Panc1 (cell line): ENCODE measurements at regions not wholly inside any gene's neighbourhood (a gene's known extent, or its start where the extent isn't known, plus 50 kb on each side); places are given as distances from the start of the nearest gene placed in this dataset.

Experiments used
- ATAC-seq: fragments of 200-7000 bp; cut with Tn5 transposase; 2 replicates; pipeline ENCODE4 v1.9.1; 2020; ENCODE audit warnings: mild to moderate bottlenecking, moderate library complexity
- BruUV-seq: library from RNA; stranded (reverse); fragments of 400-500 nt; replicated peaks from 2 replicates; lab custom pipeline; 2021; lab: Mats Ljungman, UMichigan
- CTCF ChIA-PET: fragments of 300-600 bp; sonication (Branson Sonifier 250); formaldehyde crosslinking; loops from one replicate; lab custom pipeline; 2022; ENCODE audit warnings: antibody characterized with exemption; lab: Charles Lee
- POLR2A ChIA-PET: fragments of 300-600 bp; sonication (Branson Sonifier 250); formaldehyde crosslinking; loops from one replicate; lab custom pipeline; 2022; ENCODE audit warnings: antibody characterized with exemption; lab: Charles Lee
- DNase-seq: peaks from one replicate; pipeline ENCODE4 v3.0.0-alpha.2; 2010; ENCODE audit warnings: low read depth, low spot score
- H3K27ac ChIP-seq: 2 replicates; pipeline ENCODE4 v1.5.1; 2011; ENCODE audit warnings: mild to moderate bottlenecking, low read length, inconsistent platforms
- H3K27me3 ChIP-seq: fragments of 200-500 bp; sonication (Bioruptor generic); 2 replicates; pipeline ENCODE4 v1.6.0; 2014; ENCODE audit warnings: low read length, inconsistent platforms; ENCODE audit not compliant: control insufficient read depth, insufficient read depth
- H3K36me3 ChIP-seq: fragments of 200-500 bp; sonication (Bioruptor generic); 2 replicates; pipeline ENCODE4 v1.5.1; 2014; ENCODE audit warnings: inconsistent platforms, mild to moderate bottlenecking, low read length, moderate library complexity; ENCODE audit not compliant: control insufficient read depth, insufficient read depth
- H3K4me1 ChIP-seq: 2 replicates; pipeline ENCODE4 v1.5.1; 2011; ENCODE audit warnings: inconsistent platforms, mild to moderate bottlenecking, low read length, moderate library complexity; ENCODE audit not compliant: control insufficient read depth, insufficient read depth
- H3K4me3 ChIP-seq, 2 experiments: 2 replicates each; pipeline ENCODE4 v1.5.1; 2011 to 2012; ENCODE audit warnings: low read depth in 2 of 2, low read length in 2 of 2, mild to moderate bottlenecking in 2 of 2, inconsistent platforms in 1 of 2, moderate library complexity in 1 of 2
- H3K9me3 ChIP-seq: fragments of 200-500 bp; sonication (Bioruptor generic); 2 replicates; pipeline ENCODE4 v1.5.1; 2014; ENCODE audit warnings: low read depth, mild to moderate bottlenecking, inconsistent platforms, low read length, moderate library complexity; ENCODE audit not compliant: control insufficient read depth, insufficient read depth
- CTCF ChIP-seq: fragments of 450-650 bp; IDR thresholded peaks from 2 replicates; pipeline ENCODE4 v1.5.1; 2017; ENCODE audit warnings: mild to moderate bottlenecking
- POLR2AphosphoS5 ChIP-seq: IDR thresholded peaks from 2 replicates; pipeline ENCODE4 v1.6.1; 2012; ENCODE audit warnings: mild to moderate bottlenecking, low read depth, low read length, moderate library complexity
- SIN3A ChIP-seq: IDR thresholded peaks from 2 replicates; pipeline ENCODE4 v1.6.1; 2012; ENCODE audit warnings: low read depth, mild to moderate bottlenecking, low read length, moderate library complexity, borderline replicate concordance; ENCODE audit not compliant: insufficient read depth
- TCF7L2 ChIP-seq: IDR thresholded peaks from 2 replicates; pipeline ENCODE4 v1.6.1; 2011; ENCODE audit warnings: mild to moderate bottlenecking, low read depth, low read length, inconsistent platforms
- in situ Hi-C: cut with HindIII; loops from 2 replicates; pipeline ENCODE4 v1.10.0; 2016; ENCODE audit warnings: low sequenced_read_pairs, low pct_unique_long_range_greater_than_20kb
- intact Hi-C: fragments of 100-400 bp; cut with micrococcal nuclease; formaldehyde crosslinking; loops from one replicate; pipeline ENCODE4 v1.10.0; 2022; ENCODE audit not compliant: unreplicated experiment
- TF ChIP-seq, protein P1 (sequence below), 2 experiments: IDR thresholded peaks; 2 replicates each; pipeline ENCODE4 v1.6.1; 2011 to 2012; ENCODE audit warnings: low read depth in 2 of 2, control low read depth in 1 of 2, low read length in 1 of 2, mild to moderate bottlenecking in 1 of 2, moderate library complexity in 1 of 2; ENCODE audit not compliant: insufficient read depth in 1 of 2

DNA sequence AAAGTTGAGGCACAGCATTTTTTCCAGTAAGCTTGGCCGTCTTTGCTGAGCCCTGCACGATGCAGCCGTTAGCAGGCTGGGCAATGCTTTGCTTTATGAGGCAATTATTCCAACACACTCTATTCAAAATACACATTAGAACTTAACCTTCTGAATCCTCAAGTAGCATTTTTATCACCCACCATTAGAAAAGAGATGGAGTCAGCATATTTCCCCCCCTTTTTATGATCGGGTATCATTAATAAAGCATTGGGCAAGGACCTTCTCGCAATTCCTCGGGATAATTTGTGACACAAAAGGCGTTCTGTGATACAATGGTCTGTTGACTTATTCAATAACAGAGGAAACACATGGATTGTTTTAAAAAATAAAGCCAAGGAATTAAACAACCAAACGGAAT lies 374.5 kb upstream of the RBFOX1 start:
- no peak for DNase-seq
- TF ChIP-seq SIN3A (no peak), CTCF (no peak), POLR2AphosphoS5 (no peak), TCF7L2 (no peak)
- TF ChIP-seq, protein P1, sequence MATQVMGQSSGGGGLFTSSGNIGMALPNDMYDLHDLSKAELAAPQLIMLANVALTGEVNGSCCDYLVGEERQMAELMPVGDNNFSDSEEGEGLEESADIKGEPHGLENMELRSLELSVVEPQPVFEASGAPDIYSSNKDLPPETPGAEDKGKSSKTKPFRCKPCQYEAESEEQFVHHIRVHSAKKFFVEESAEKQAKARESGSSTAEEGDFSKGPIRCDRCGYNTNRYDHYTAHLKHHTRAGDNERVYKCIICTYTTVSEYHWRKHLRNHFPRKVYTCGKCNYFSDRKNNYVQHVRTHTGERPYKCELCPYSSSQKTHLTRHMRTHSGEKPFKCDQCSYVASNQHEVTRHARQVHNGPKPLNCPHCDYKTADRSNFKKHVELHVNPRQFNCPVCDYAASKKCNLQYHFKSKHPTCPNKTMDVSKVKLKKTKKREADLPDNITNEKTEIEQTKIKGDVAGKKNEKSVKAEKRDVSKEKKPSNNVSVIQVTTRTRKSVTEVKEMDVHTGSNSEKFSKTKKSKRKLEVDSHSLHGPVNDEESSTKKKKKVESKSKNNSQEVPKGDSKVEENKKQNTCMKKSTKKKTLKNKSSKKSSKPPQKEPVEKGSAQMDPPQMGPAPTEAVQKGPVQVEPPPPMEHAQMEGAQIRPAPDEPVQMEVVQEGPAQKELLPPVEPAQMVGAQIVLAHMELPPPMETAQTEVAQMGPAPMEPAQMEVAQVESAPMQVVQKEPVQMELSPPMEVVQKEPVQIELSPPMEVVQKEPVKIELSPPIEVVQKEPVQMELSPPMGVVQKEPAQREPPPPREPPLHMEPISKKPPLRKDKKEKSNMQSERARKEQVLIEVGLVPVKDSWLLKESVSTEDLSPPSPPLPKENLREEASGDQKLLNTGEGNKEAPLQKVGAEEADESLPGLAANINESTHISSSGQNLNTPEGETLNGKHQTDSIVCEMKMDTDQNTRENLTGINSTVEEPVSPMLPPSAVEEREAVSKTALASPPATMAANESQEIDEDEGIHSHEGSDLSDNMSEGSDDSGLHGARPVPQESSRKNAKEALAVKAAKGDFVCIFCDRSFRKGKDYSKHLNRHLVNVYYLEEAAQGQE (IDR thresholded peaks at IDR 0.05; ENCODE audit: insufficient read depth in 1 of 2, low read depth in 2 of 2, low read length in 1 of 2), result no peak
- H3K9me3 ChIP-seq, result no peaks in the 10 kb centered on the region
- in situ Hi-C loops, result no loop called here
- ChIA-PET CTCF (no interaction called here), POLR2A (no interaction called here)
- intact Hi-C loops, result no loop called here
- no peak for ATAC-seq
- H3K27ac ChIP-seq, result no peak overlapping the region
- H3K27me3 ChIP-seq, result no peaks in the 10 kb centered on the region
- BruUV-seq, result no TSS peak
- no peak overlapping the region for H3K4me3 ChIP-seq
- no peaks in the 10 kb centered on the region for H3K4me1 ChIP-seq
- no peaks in the 10 kb centered on the region for H3K36me3 ChIP-seq

DNA sequence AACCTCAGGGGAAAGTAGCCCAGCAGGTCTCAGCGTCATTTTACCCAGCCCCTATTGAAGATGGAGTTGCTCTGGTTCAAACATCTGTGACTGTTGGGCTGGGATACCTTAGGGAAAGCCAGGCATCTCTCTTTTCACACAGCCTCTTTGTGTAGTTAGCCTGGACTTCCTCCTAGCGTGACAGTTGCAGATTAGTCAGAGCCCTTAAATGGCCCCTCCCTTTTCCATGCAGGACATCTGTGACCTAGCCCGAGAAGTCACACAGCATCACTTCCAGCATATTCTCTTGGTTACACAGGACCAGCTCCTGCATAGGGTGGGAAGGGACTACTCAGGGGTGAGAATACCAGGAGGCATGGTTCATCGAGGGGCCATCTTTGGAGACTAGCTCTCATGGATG lies 375.0 kb upstream of the RBFOX1 start:
- H3K4me1 ChIP-seq, result no peaks in the 10 kb centered on the region
- no peaks in the 10 kb centered on the region for H3K9me3 ChIP-seq
- no peaks in the 10 kb centered on the region for H3K36me3 ChIP-seq
- ATAC-seq (no peak), DNase-seq (no peak)
- no peak overlapping the region for H3K27ac ChIP-seq
- no TSS peak for BruUV-seq
- in situ Hi-C loops, result no loop called here
- CTCF ChIA-PET, result no interaction called here
- intact Hi-C loops, result no loop called here
- no peak for TF ChIP-seq POLR2AphosphoS5
- no peak for TF ChIP-seq TCF7L2
- TF ChIP-seq CTCF, result no peak
- TF ChIP-seq, protein P1 (IDR thresholded peaks at IDR 0.05; ENCODE audit: insufficient read depth in 1 of 2, low read depth in 2 of 2, low read length in 1 of 2), result no peak
- H3K27me3 ChIP-seq, result no peaks in the 10 kb centered on the region
- POLR2A ChIA-PET, result no interaction called here
- no peak overlapping the region for H3K4me3 ChIP-seq
